H9 (cell line): ENCODE measurements at regions not wholly inside any gene's neighbourhood (a gene's known extent, or its start where the extent isn't known, plus 50 kb on each side); places are given as distances from the start of the nearest gene placed in this dataset.

Experiments
- DNase-seq: peaks from one replicate; pipeline ENCODE4 v3.0.0-alpha.2; 2017
- H2AFZ ChIP-seq: one replicate; pipeline ENCODE4 v1.6.1; 2013; ENCODE audit warnings: mild to moderate bottlenecking, low read length, control low read depth, moderate library complexity
- H2AK5ac ChIP-seq: 2 replicates; pipeline ENCODE4 v1.6.1; 2013; ENCODE audit warnings: low read length, control low read depth, mixed read lengths; ENCODE audit not compliant: insufficient read length
- H2BK120ac ChIP-seq: one replicate; pipeline ENCODE4 v1.6.1; 2013; ENCODE audit warnings: low read depth, mild to moderate bottlenecking, low read length, control low read depth, inconsistent platforms; ENCODE audit not compliant: poor library complexity, severe bottlenecking
- H2BK12ac ChIP-seq: 2 replicates; pipeline ENCODE4 v1.6.1; 2013; ENCODE audit warnings: low read length, control low read depth, mixed read lengths, low read depth; ENCODE audit not compliant: insufficient read length
- H2BK15ac ChIP-seq: 2 replicates; pipeline ENCODE4 v1.6.1; 2013; ENCODE audit warnings: low read depth, low read length, control low read depth
- H2BK20ac ChIP-seq: one replicate; pipeline ENCODE4 v1.6.1; 2013; ENCODE audit warnings: low read depth, mild to moderate bottlenecking, low read length, control low read depth, inconsistent platforms; ENCODE audit not compliant: poor library complexity, severe bottlenecking
- H2BK5ac ChIP-seq: 2 replicates; pipeline ENCODE4 v1.6.1; 2013; ENCODE audit warnings: low read length, control low read depth, mixed read lengths; ENCODE audit not compliant: insufficient read length
- H3K14ac ChIP-seq: 2 replicates; pipeline ENCODE4 v1.6.1; 2013; ENCODE audit warnings: low read length, control low read depth; ENCODE audit not compliant: insufficient read depth
- H3K18ac ChIP-seq: 2 replicates; pipeline ENCODE4 v1.6.1; 2013; ENCODE audit warnings: low read depth, mild to moderate bottlenecking, mixed read lengths, low read length, control low read depth; ENCODE audit not compliant: insufficient read length
- H3K23ac ChIP-seq: 2 replicates; pipeline ENCODE4 v1.6.1; 2013; ENCODE audit warnings: low read length, control low read depth, mixed read lengths, low read depth; ENCODE audit not compliant: insufficient read length
- H3K23me2 ChIP-seq: 2 replicates; pipeline ENCODE4 v1.6.1; 2013; ENCODE audit warnings: low read depth, mild to moderate bottlenecking, mixed read lengths, low read length, control low read depth; ENCODE audit not compliant: insufficient read length, poor library complexity, severe bottlenecking
- H3K27ac ChIP-seq: 2 replicates; pipeline ENCODE4 v1.5.1; 2013; ENCODE audit warnings: low read length, control low read depth, mixed read lengths, low read depth; ENCODE audit not compliant: insufficient read length
- H3K27me3 ChIP-seq: 2 replicates; pipeline ENCODE4 v1.6.1; 2013; ENCODE audit warnings: low read length, control low read depth, inconsistent platforms; ENCODE audit not compliant: insufficient read depth
- H3K4ac ChIP-seq: 2 replicates; pipeline ENCODE4 v1.6.1; 2013; ENCODE audit warnings: low read depth, mild to moderate bottlenecking, control low read depth, inconsistent platforms, low read length, moderate library complexity
- H3K4me1 ChIP-seq: 2 replicates; pipeline ENCODE4 v1.6.1; 2013; ENCODE audit warnings: low read length, control low read depth, inconsistent platforms; ENCODE audit not compliant: insufficient read depth
- H3K4me2 ChIP-seq: 2 replicates; pipeline ENCODE4 v1.6.1; 2013; ENCODE audit warnings: low read length, control low read depth, mixed read lengths; ENCODE audit not compliant: insufficient read length, insufficient read depth
- H3K56ac ChIP-seq: 2 replicates; pipeline ENCODE4 v1.6.1; 2013; ENCODE audit warnings: low read depth, mild to moderate bottlenecking, mixed read lengths, low read length, control low read depth; ENCODE audit not compliant: insufficient read length
- H3K79me1 ChIP-seq: 2 replicates; pipeline ENCODE4 v1.6.1; 2013; ENCODE audit warnings: low read depth, mild to moderate bottlenecking, moderate library complexity, low read length, control low read depth, inconsistent platforms; ENCODE audit not compliant: insufficient read depth, poor library complexity, severe bottlenecking
- H3K79me2 ChIP-seq: 2 replicates; pipeline ENCODE4 v1.6.1; 2013; ENCODE audit warnings: low read length, control low read depth, inconsistent platforms; ENCODE audit not compliant: insufficient read depth
- H3K9ac ChIP-seq: 2 replicates; pipeline ENCODE4 v1.6.1; 2013; ENCODE audit warnings: low read length, control low read depth, mixed read lengths; ENCODE audit not compliant: insufficient read length; ENCODE audit errors: extremely low read depth
- H3K9me3 ChIP-seq: one replicate; pipeline ENCODE4 v1.6.1; 2013; ENCODE audit warnings: low read depth, low read length, inconsistent platforms; ENCODE audit not compliant: control insufficient read depth
- H3T11ph ChIP-seq: one replicate; pipeline ENCODE4 v1.6.1; 2013; ENCODE audit warnings: mild to moderate bottlenecking, low read length, control low read depth, inconsistent platforms
- H4K20me1 ChIP-seq: one replicate; pipeline ENCODE4 v1.6.1; 2013; ENCODE audit not compliant: control insufficient read depth, insufficient read length, insufficient read depth
- H4K5ac ChIP-seq: 2 replicates; pipeline ENCODE4 v1.6.1; 2013; ENCODE audit warnings: low read depth, mild to moderate bottlenecking, mixed read lengths, low read length, control low read depth; ENCODE audit not compliant: insufficient read length
- H4K8ac ChIP-seq: replicated peaks from 2 replicates; pipeline ENCODE4 v1.6.1; 2013; ENCODE audit warnings: low read length, control low read depth, mixed read lengths, low read depth; ENCODE audit not compliant: insufficient read length
- H4K91ac ChIP-seq: 2 replicates; pipeline ENCODE4 v1.6.1; 2013; ENCODE audit warnings: low read depth, mild to moderate bottlenecking, moderate library complexity, mixed read lengths, low read length, control low read depth; ENCODE audit not compliant: insufficient read length
- H3K27ac Mint-ChIP-seq, 3 experiments: 2 replicates in 2 of 3; 3 replicates in 1 of 3; pipeline ENCODE4 v1.8.0; 2020 to 2021; ENCODE audit warnings: mixed read lengths in 3 of 3, mild to moderate bottlenecking in 1 of 3, moderate library complexity in 1 of 3
- H3K27me3 Mint-ChIP-seq: 2 replicates; pipeline ENCODE4 v1.8.0; 2021; ENCODE audit warnings: low read depth, mild to moderate bottlenecking, moderate library complexity, mixed read lengths
- H3K36me3 Mint-ChIP-seq, 3 experiments: 2 replicates in 2 of 3; 3 replicates in 1 of 3; pipeline ENCODE4 v1.8.0; 2020 to 2021; ENCODE audit warnings: low read depth in 3 of 3, mixed read lengths in 3 of 3; ENCODE audit not compliant: insufficient read depth in 1 of 3
- H3K4me1 Mint-ChIP-seq, 2 experiments: 2 replicates each; pipeline ENCODE4 v1.8.0; 2020; ENCODE audit warnings: mixed read lengths in 2 of 2
- H3K4me3 Mint-ChIP-seq, 2 experiments: 2 replicates in 1 of 2; 3 replicates in 1 of 2; pipeline ENCODE4 v1.8.0; 2020 to 2021; ENCODE audit warnings: mild to moderate bottlenecking in 2 of 2, mixed read lengths in 2 of 2, moderate library complexity in 1 of 2
- H3K9me3 Mint-ChIP-seq, 2 experiments: 2 replicates in 1 of 2; 3 replicates in 1 of 2; pipeline ENCODE4 v1.8.0; 2020; ENCODE audit warnings: mild to moderate bottlenecking in 2 of 2, mixed read lengths in 2 of 2, moderate library complexity in 1 of 2
- WGBS: extraction: QIAGEN DNeasy Blood & Tissue Kit; methylation state at CpG from one replicate; pipeline ENCODE4 v1.1.7; 2013; ENCODE audit warnings: missing lambda C conversion rate, low lambda C conversion rate, mixed read lengths; ENCODE audit not compliant: insufficient read length; ENCODE audit errors: extremely low coverage; 5-methylcytosine and 5-hydroxymethylcytosine counted together
- TF ChIP-seq, protein P1 (sequence below): fragments of 200-600 bp; sonication (generic); conservative IDR thresholded peaks from 3 replicates; pipeline ENCODE4 v1.8.0; 2021; ENCODE audit warnings: antibody characterized with exemption, mild to moderate bottlenecking

DNA sequence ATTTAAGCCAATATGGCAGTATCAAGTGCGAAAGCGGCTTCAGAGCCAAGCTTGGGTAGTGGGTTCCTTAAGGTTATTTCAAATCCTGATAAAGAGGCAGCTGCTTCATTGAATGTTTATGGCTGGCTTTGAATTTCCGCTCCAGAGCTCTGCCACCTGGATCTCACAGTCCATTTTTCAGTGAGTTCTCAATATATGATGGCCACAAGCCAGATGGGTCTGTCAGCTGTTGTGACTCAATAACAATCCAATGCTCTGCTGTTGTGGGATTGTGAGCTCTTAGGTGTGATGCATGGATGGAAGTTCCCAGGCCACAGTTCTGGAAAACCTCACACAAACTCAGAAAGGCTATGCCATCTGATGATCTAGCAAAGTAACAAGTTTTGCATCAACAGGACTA lies 743.8 kb upstream of the LRRN3 start:
- Histone ChIP-seq H3K4ac (no peak overlapping the region), H2BK5ac (no peak overlapping the region), H3T11ph (no peak overlapping the region), H2BK15ac (no peak overlapping the region), H3K56ac (no peak overlapping the region), H3K9ac (no peak overlapping the region), H3K79me1 (no peaks in the 10 kb centered on the region), H3K14ac (no peak overlapping the region), H4K20me1 (no peaks in the 10 kb centered on the region), H2BK12ac (no peak overlapping the region), H4K91ac (no peak overlapping the region), H4K8ac (no peak overlapping the region), H2AK5ac (no peak overlapping the region), H3K79me2 (no peaks in the 10 kb centered on the region), H3K27ac (no peak overlapping the region), H2BK120ac (no peak overlapping the region), H3K4me1 (no peaks in the 10 kb centered on the region), H4K5ac (no peak overlapping the region), H2AFZ (no peak overlapping the region), H3K4me2 (no peak overlapping the region), H3K18ac (no peak overlapping the region), H3K9me3 (no peaks in the 10 kb centered on the region), H2BK20ac (no peak overlapping the region), H3K23me2 (no peaks in the 10 kb centered on the region), H3K23ac (no peak overlapping the region), H3K27me3 (no peaks in the 10 kb centered on the region)
- WGBS: no CpG with 5 or more reads among the region's 3 CpGs
- H3K27ac Mint-ChIP-seq: no peak overlapping the region
- H3K9me3 Mint-ChIP-seq: peaks cover 9 to 11% of the 10 kb centered on the region in 2 experiments; a peak in 4 of 5 replicates
- TF ChIP-seq, protein P1, sequence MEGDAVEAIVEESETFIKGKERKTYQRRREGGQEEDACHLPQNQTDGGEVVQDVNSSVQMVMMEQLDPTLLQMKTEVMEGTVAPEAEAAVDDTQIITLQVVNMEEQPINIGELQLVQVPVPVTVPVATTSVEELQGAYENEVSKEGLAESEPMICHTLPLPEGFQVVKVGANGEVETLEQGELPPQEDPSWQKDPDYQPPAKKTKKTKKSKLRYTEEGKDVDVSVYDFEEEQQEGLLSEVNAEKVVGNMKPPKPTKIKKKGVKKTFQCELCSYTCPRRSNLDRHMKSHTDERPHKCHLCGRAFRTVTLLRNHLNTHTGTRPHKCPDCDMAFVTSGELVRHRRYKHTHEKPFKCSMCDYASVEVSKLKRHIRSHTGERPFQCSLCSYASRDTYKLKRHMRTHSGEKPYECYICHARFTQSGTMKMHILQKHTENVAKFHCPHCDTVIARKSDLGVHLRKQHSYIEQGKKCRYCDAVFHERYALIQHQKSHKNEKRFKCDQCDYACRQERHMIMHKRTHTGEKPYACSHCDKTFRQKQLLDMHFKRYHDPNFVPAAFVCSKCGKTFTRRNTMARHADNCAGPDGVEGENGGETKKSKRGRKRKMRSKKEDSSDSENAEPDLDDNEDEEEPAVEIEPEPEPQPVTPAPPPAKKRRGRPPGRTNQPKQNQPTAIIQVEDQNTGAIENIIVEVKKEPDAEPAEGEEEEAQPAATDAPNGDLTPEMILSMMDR: no peak
- H3K4me3 Mint-ChIP-seq: no peak overlapping the region
- no peak for DNase-seq
- H3K27me3 Mint-ChIP-seq: no peaks in the 10 kb centered on the region
- no peaks in the 10 kb centered on the region for H3K4me1 Mint-ChIP-seq
- peaks cover 0 to 4% (median 3%) of the 10 kb centered on the region in 3 experiments; a peak in 1 of 7 replicates for H3K36me3 Mint-ChIP-seq
